ENCODE measurements at regions not wholly inside any gene's neighbourhood (a gene's known extent, or its start where the extent isn't known, plus 50 kb on each side); places are given as distances from the start of the nearest gene placed in this dataset.

DNA sequence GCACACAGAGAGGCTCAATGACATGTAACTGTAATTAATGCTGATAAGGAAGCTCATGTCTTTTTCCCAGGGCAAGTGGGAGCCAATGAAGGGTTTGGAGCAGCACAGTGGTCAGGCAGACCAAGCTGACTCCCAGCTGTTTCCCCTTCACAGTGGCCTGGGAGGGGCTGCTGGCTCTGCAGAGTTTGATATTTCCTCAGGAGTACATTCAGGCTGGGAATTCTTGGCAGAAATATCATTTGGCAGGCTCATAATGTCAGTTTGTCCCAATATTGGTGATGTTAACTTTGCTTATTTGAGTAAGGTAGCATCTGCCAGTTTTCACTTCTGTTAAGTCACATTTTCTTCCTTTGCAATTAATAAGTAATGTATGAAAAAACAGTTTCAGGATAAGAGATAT lies 247.0 kb downstream of the EMP1 start:
- Histone ChIP-seq H3K9ac (ENCODE audit: low read length in 3 of 3) (no peak overlapping the region), H3K4me3 (ENCODE audit: low read length in 3 of 3) (no peak overlapping the region), H3K36me3 (ENCODE audit: control insufficient read depth in 2 of 3, insufficient read depth in 3 of 3, low read length in 3 of 3) (no peaks in the 10 kb centered on the region), H3K4me1 (ENCODE audit: control insufficient read depth in 2 of 3, insufficient read depth in 2 of 3, low read depth in 1 of 3, low read length in 3 of 3) (no peaks in the 10 kb centered on the region), H3K9me3 (ENCODE audit: control insufficient read depth in 2 of 3, insufficient read depth in 1 of 3, low read length in 3 of 3) (no peaks in the 10 kb centered on the region), H3K27ac (ENCODE audit: low read depth in 2 of 2, low read length in 2 of 2) (no peak overlapping the region), H3K27me3 (ENCODE audit: control insufficient read depth, insufficient read depth, low read length) (no peaks in the 10 kb centered on the region)
- TF ChIP-seq, protein P1, sequence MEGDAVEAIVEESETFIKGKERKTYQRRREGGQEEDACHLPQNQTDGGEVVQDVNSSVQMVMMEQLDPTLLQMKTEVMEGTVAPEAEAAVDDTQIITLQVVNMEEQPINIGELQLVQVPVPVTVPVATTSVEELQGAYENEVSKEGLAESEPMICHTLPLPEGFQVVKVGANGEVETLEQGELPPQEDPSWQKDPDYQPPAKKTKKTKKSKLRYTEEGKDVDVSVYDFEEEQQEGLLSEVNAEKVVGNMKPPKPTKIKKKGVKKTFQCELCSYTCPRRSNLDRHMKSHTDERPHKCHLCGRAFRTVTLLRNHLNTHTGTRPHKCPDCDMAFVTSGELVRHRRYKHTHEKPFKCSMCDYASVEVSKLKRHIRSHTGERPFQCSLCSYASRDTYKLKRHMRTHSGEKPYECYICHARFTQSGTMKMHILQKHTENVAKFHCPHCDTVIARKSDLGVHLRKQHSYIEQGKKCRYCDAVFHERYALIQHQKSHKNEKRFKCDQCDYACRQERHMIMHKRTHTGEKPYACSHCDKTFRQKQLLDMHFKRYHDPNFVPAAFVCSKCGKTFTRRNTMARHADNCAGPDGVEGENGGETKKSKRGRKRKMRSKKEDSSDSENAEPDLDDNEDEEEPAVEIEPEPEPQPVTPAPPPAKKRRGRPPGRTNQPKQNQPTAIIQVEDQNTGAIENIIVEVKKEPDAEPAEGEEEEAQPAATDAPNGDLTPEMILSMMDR (IDR thresholded peaks at IDR 0.05; ENCODE audit: borderline replicate concordance, extremely low read depth, insufficient read depth), result no peak
- no peak for FAIRE-seq
- DNase-seq, result no peak
- intact Hi-C loops (cut with DNase I), result no loop called here

DNA sequence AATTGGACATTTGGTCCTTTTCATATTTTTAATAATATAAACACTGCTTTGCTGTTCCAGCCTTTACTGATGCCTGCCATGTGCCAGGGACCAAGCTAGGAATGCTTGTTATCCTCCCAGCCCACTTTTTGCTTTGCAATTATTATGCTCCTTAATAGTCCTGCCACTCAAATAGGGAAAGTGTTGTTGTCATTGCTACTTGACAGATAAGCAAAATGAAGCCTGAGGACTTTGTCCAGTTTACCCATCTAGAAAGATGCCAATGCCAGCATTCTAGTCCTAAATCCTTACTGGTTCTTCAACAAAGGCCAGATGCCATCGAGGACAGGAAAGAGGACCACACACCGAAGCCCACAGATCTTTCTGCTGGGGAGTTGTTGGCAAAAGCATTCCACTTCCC lies 246.5 kb downstream of the EMP1 start:
- FAIRE-seq, result no peak
- intact Hi-C loops (cut with DNase I), result no loop called here
- Histone ChIP-seq H3K27me3 (ENCODE audit: control insufficient read depth, insufficient read depth, low read length) (no peaks in the 10 kb centered on the region), H3K9ac (ENCODE audit: low read length in 3 of 3) (no peak overlapping the region), H3K9me3 (ENCODE audit: control insufficient read depth in 2 of 3, insufficient read depth in 1 of 3, low read length in 3 of 3) (no peaks in the 10 kb centered on the region), H3K27ac (ENCODE audit: low read depth in 2 of 2, low read length in 2 of 2) (no peak overlapping the region), H3K4me1 (ENCODE audit: control insufficient read depth in 2 of 3, insufficient read depth in 2 of 3, low read depth in 1 of 3, low read length in 3 of 3) (no peaks in the 10 kb centered on the region), H3K4me3 (ENCODE audit: low read length in 3 of 3) (no peak overlapping the region), H3K36me3 (ENCODE audit: control insufficient read depth in 2 of 3, insufficient read depth in 3 of 3, low read length in 3 of 3) (no peaks in the 10 kb centered on the region)
- DNase-seq, result no peak
- TF ChIP-seq, protein P1 (IDR thresholded peaks at IDR 0.05; ENCODE audit: borderline replicate concordance, extremely low read depth, insufficient read depth), result no peak

DNA sequence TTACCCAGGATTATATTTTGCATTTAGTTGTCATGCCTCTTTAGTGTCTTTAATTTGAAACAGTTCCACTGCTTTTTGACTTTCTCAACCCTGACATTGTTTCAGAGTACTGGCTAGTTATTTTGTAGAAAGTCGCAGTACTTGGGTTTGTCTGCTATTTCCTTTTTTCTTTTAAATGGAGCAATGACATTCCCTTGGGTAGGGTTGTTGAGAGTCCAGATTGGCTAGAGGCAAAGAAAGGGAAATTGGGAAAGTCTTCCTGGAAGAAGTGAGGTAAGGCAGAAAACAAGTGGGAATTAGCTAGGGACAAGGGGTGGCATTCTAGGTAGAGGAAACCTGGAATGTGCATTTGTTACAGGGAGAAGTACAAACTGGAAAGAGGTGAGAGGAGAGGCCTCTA lies 245.9 kb downstream of the EMP1 start:
- DNase-seq (no peak), FAIRE-seq (no peak)
- H3K9ac ChIP-seq (ENCODE audit: low read length in 3 of 3), result no peak overlapping the region
- H3K4me3 ChIP-seq (ENCODE audit: low read length in 3 of 3), result no peak overlapping the region
- intact Hi-C loops (cut with DNase I), result no loop called here
- H3K9me3 ChIP-seq (ENCODE audit: control insufficient read depth in 2 of 3, insufficient read depth in 1 of 3, low read length in 3 of 3), result no peaks in the 10 kb centered on the region
- TF ChIP-seq, protein P1 (IDR thresholded peaks at IDR 0.05; ENCODE audit: borderline replicate concordance, extremely low read depth, insufficient read depth), result no peak
- no peaks in the 10 kb centered on the region for H3K36me3 ChIP-seq (ENCODE audit: control insufficient read depth in 2 of 3, insufficient read depth in 3 of 3, low read length in 3 of 3)
- no peaks in the 10 kb centered on the region for H3K27me3 ChIP-seq (ENCODE audit: control insufficient read depth, insufficient read depth, low read length)
- H3K4me1 ChIP-seq (ENCODE audit: control insufficient read depth in 2 of 3, insufficient read depth in 2 of 3, low read depth in 1 of 3, low read length in 3 of 3), result no peaks in the 10 kb centered on the region
- H3K27ac ChIP-seq (ENCODE audit: low read depth in 2 of 2, low read length in 2 of 2), result no peak overlapping the region

DNA sequence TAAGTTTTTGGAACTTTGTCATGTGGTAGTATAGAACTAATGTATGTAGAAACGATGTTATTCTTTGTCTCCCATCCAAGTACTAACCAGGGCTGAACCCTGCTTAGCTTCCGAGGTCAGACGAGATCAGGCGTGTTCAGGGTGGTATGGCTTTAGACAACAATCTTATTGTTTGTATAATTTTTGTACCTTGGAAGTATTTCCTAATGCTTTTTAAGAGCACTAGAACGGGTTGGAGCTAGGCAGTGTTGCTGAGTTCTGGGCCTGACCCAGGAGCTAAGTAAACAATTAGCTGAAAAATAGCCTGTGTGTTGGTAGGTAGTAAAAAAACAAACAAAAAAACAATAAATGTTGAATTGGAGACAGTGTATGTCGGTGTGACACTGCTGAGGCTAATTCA lies 244.3 kb downstream of the EMP1 start:
- TF ChIP-seq, protein P1 (IDR thresholded peaks at IDR 0.05; ENCODE audit: borderline replicate concordance, extremely low read depth, insufficient read depth), result no peak
- Histone ChIP-seq H3K9ac (ENCODE audit: low read length in 3 of 3) (no peak overlapping the region), H3K4me1 (ENCODE audit: control insufficient read depth in 2 of 3, insufficient read depth in 2 of 3, low read depth in 1 of 3, low read length in 3 of 3) (no peaks in the 10 kb centered on the region), H3K27ac (ENCODE audit: low read depth in 2 of 2, low read length in 2 of 2) (no peak overlapping the region), H3K36me3 (ENCODE audit: control insufficient read depth in 2 of 3, insufficient read depth in 3 of 3, low read length in 3 of 3) (no peaks in the 10 kb centered on the region), H3K27me3 (ENCODE audit: control insufficient read depth, insufficient read depth, low read length) (no peaks in the 10 kb centered on the region), H3K4me3 (ENCODE audit: low read length in 3 of 3) (no peak overlapping the region), H3K9me3 (ENCODE audit: control insufficient read depth in 2 of 3, insufficient read depth in 1 of 3, low read length in 3 of 3) (no peaks in the 10 kb centered on the region)
- FAIRE-seq (no peak), DNase-seq (no peak)
- intact Hi-C loops (cut with DNase I), result no loop called here
